ENCODE measurements at regions not wholly inside any gene's neighbourhood (a gene's known extent, or its start where the extent isn't known, plus 50 kb on each side); places are given as distances from the start of the nearest gene placed in this dataset.

GRCh38 chr7:112603673-112604072, 122.9 kb downstream of the LSMEM1 start:
- no peak overlapping the region for H3K4me3 ChIP-seq (ENCODE audit: low read depth in 2 of 2, low read length in 1 of 2)
- no peak overlapping the region for H2AFZ ChIP-seq (ENCODE audit: low read depth)
- no peaks in the 10 kb centered on the region for H3K9me3 ChIP-seq
- no peak overlapping the region for H3K9ac ChIP-seq
- H3K27me3 ChIP-seq (ENCODE audit: insufficient read depth): no peaks in the 10 kb centered on the region
- POLR2A ChIA-PET: no interaction called here
- H3K9me2 ChIP-seq: no peaks in the 10 kb centered on the region
- H3K36me3 ChIP-seq (replicated peaks in 1 of 2; ENCODE audit: control insufficient read depth in 1 of 2, insufficient read depth in 2 of 2, low read length in 1 of 2): no peaks in the 10 kb centered on the region
- 47% methylated on average over 1 of the region's 1 CpG for WGBS (ENCODE audit: low lambda C conversion rate)
- H3K79me2 ChIP-seq (ENCODE audit: insufficient read depth): no peaks in the 10 kb centered on the region
- TF ChIP-seq USF1 (IDR thresholded peaks at IDR 0.05; ENCODE audit: borderline replicate concordance, low read depth): no peak
- no peak for TF ChIP-seq TCF12 (IDR thresholded peaks at IDR 0.05)
- no peak for TF ChIP-seq PBX3 (IDR thresholded peaks at IDR 0.05)
- no peak for TF ChIP-seq USF2 (IDR thresholded peaks at IDR 0.05; ENCODE audit: borderline replicate concordance, low read depth, low read length)
- no peak for TF ChIP-seq FOXM1 (IDR thresholded peaks at IDR 0.05; ENCODE audit: low read depth)
- no peak for TF ChIP-seq MXI1 (IDR thresholded peaks at IDR 0.05; ENCODE audit: low read depth, low read length)
- TF ChIP-seq IRF3 (IDR thresholded peaks at IDR 0.05; ENCODE audit: low read depth, low read length): no peak
- no peak for TF ChIP-seq CHD2 (IDR thresholded peaks at IDR 0.05; ENCODE audit: low read length, partially characterized antibody)
- no peak for TF ChIP-seq GABPA (IDR thresholded peaks at IDR 0.05; ENCODE audit: low read depth)
- no peak for TF ChIP-seq JUND (IDR thresholded peaks at IDR 0.05)
- CTCF ChIA-PET: no interaction called here
- no peak overlapping the region for H3K27ac ChIP-seq (ENCODE audit: low read depth in 2 of 2, low read length in 1 of 2)
- H3K4me2 ChIP-seq: no peak overlapping the region
- no peaks in the 10 kb centered on the region for H3F3A ChIP-seq (replicated peaks; ENCODE audit: insufficient read depth)
- no peaks in the 10 kb centered on the region for H3K4me1 ChIP-seq (ENCODE audit: control insufficient read depth in 1 of 2, insufficient read depth in 2 of 2, low read depth in 1 of 2, low read length in 1 of 2)
- no peaks in the 10 kb centered on the region for H4K20me1 ChIP-seq (ENCODE audit: insufficient read depth)
- no peak for DNase-seq

GRCh38 chr7:112610636-112611035, 129.8 kb downstream of the LSMEM1 start:
- no peaks in the 10 kb centered on the region for H3F3A ChIP-seq (replicated peaks; ENCODE audit: insufficient read depth)
- H2AFZ ChIP-seq (ENCODE audit: low read depth): no peak overlapping the region
- H3K79me2 ChIP-seq (ENCODE audit: insufficient read depth): no peaks in the 10 kb centered on the region
- no peak overlapping the region for H3K4me3 ChIP-seq (ENCODE audit: low read depth in 2 of 2, low read length in 1 of 2)
- H3K27ac ChIP-seq (ENCODE audit: low read depth in 2 of 2, low read length in 1 of 2): no peak overlapping the region
- WGBS (ENCODE audit: low lambda C conversion rate): 14% methylated on average over 1 of the region's 1 CpG
- H3K4me1 ChIP-seq (ENCODE audit: control insufficient read depth in 1 of 2, insufficient read depth in 2 of 2, low read depth in 1 of 2, low read length in 1 of 2): no peaks in the 10 kb centered on the region
- POLR2A ChIA-PET: no interaction called here
- no peak overlapping the region for H3K4me2 ChIP-seq
- H3K9me3 ChIP-seq: no peaks in the 10 kb centered on the region
- H3K27me3 ChIP-seq (ENCODE audit: insufficient read depth): no peaks in the 10 kb centered on the region
- H4K20me1 ChIP-seq (ENCODE audit: insufficient read depth): no peaks in the 10 kb centered on the region
- no peaks in the 10 kb centered on the region for H3K36me3 ChIP-seq (replicated peaks in 1 of 2; ENCODE audit: control insufficient read depth in 1 of 2, insufficient read depth in 2 of 2, low read length in 1 of 2)
- no peak for DNase-seq
- H3K9me2 ChIP-seq: no peaks in the 10 kb centered on the region
- H3K9ac ChIP-seq: no peak overlapping the region
- CTCF ChIA-PET: interaction anchor here (1.1 kb wide), 1 partner anchor 10 kb away, joined by 3 read pairs; no protein-coding TSS in a partner anchor
- TF ChIP-seq CTCF (IDR thresholded peaks at IDR 0.05): no peak
- no peak for TF ChIP-seq PBX3 (IDR thresholded peaks at IDR 0.05)
- TF ChIP-seq USF2 (IDR thresholded peaks at IDR 0.05; ENCODE audit: borderline replicate concordance, low read depth, low read length): no peak
- TF ChIP-seq RAD21 (IDR thresholded peaks at IDR 0.05; ENCODE audit: low read length): no peak
- no peak for TF ChIP-seq GATA2 (CRISPR knock-in tag; IDR thresholded peaks at IDR 0.05)
- no peak for TF ChIP-seq NFIC (IDR thresholded peaks at IDR 0.05; ENCODE audit: borderline replicate concordance)
- no peak for TF ChIP-seq EZH2phosphoT487 (IDR thresholded peaks at IDR 0.05; ENCODE audit: borderline replicate concordance, low read depth)
- no peak for TF ChIP-seq USF1 (IDR thresholded peaks at IDR 0.05; ENCODE audit: borderline replicate concordance, low read depth)
- TF ChIP-seq FOXM1 (IDR thresholded peaks at IDR 0.05; ENCODE audit: low read depth): no peak
- no peak for TF ChIP-seq MXI1 (IDR thresholded peaks at IDR 0.05; ENCODE audit: low read depth, low read length)
- TF ChIP-seq RFX5 (IDR thresholded peaks at IDR 0.05; ENCODE audit: low read length): no peak
- no peak for TF ChIP-seq RCOR1 (IDR thresholded peaks at IDR 0.05; ENCODE audit: low read length)
- TF ChIP-seq TEAD4 (IDR thresholded peaks at IDR 0.05; ENCODE audit: borderline replicate concordance, insufficient read depth): no peak
- no peak for TF ChIP-seq SMC3 (IDR thresholded peaks at IDR 0.05; ENCODE audit: low read depth, low read length)

Data from SK-N-SH (cell line).